ENCODE measurements at regions not wholly inside any gene's neighbourhood (a gene's known extent, or its start where the extent isn't known, plus 50 kb on each side); places are given as distances from the start of the nearest gene placed in this dataset.

- Histone ChIP-seq H3K4me1 (ENCODE audit: control insufficient read depth in 1 of 2, insufficient read depth in 2 of 2, low read depth in 1 of 2, low read length in 1 of 2) (no peaks in the 10 kb centered on the region), H2AFZ (ENCODE audit: low read depth) (no peak overlapping the region), H3K9ac (no peak overlapping the region), H3F3A (replicated peaks; ENCODE audit: insufficient read depth) (no peaks in the 10 kb centered on the region), H4K20me1 (ENCODE audit: insufficient read depth) (no peaks in the 10 kb centered on the region), H3K9me3 (no peaks in the 10 kb centered on the region), H3K4me2 (no peak overlapping the region), H3K79me2 (ENCODE audit: insufficient read depth) (no peaks in the 10 kb centered on the region), H3K4me3 (ENCODE audit: low read depth in 2 of 2, low read length in 1 of 2) (no peak overlapping the region), H3K27ac (ENCODE audit: low read depth in 2 of 2, low read length in 1 of 2) (no peak overlapping the region), H3K27me3 (ENCODE audit: insufficient read depth) (0 out of 2 replicates have a peak, but pooled peaks cover 9% of the 10 kb centered on the region), H3K9me2 (no peaks in the 10 kb centered on the region), H3K36me3 (replicated peaks in 1 of 2; ENCODE audit: control insufficient read depth in 1 of 2, insufficient read depth in 2 of 2, low read length in 1 of 2) (no peaks in the 10 kb centered on the region)
- CTCF ChIA-PET: no interaction called here
- TF ChIP-seq CHD2 (IDR thresholded peaks at IDR 0.05; ENCODE audit: low read length, partially characterized antibody) (no peak), ZBTB33 (IDR thresholded peaks at IDR 0.05; ENCODE audit: borderline replicate concordance, low read depth) (no peak), FOXJ3 (CRISPR knock-in tag; IDR thresholded peaks at IDR 0.05) (no peak), FOXM1 (IDR thresholded peaks at IDR 0.05; ENCODE audit: low read depth) (no peak), GABPA (IDR thresholded peaks at IDR 0.05; ENCODE audit: low read depth) (no peak), EP300 (IDR thresholded peaks at IDR 0.05; ENCODE audit: borderline replicate concordance in 1 of 2, low read depth in 1 of 2, low read length in 1 of 2) (no peak), USF1 (IDR thresholded peaks at IDR 0.05; ENCODE audit: borderline replicate concordance, low read depth) (no peak), JUND (IDR thresholded peaks at IDR 0.05) (no peak), NRF1 (IDR thresholded peaks at IDR 0.05; ENCODE audit: low read depth, low read length) (no peak)
- DNase-seq: no peak
- POLR2A ChIA-PET: no interaction called here
- 36% methylated on average over 2 of the region's 2 CpGs for whole genome bisulfite sequencing (ENCODE audit: low lambda C conversion rate)
Measured at GRCh38 chr5:30879887-30880286, 313.6 kb upstream of the CDH6 start.

GRCh38 chr5:30878746-30879145 is 314.7 kb upstream of the CDH6 start:
- POLR2A ChIA-PET: no interaction called here
- Histone ChIP-seq H3K36me3 (replicated peaks in 1 of 2; ENCODE audit: control insufficient read depth in 1 of 2, insufficient read depth in 2 of 2, low read length in 1 of 2) (no peaks in the 10 kb centered on the region), H3K27ac (ENCODE audit: low read depth in 2 of 2, low read length in 1 of 2) (no peak overlapping the region), H2AFZ (ENCODE audit: low read depth) (no peak overlapping the region), H3K79me2 (ENCODE audit: insufficient read depth) (no peaks in the 10 kb centered on the region), H3K27me3 (ENCODE audit: insufficient read depth) (0 out of 2 replicates have a peak, but pooled peaks cover 9% of the 10 kb centered on the region), H3F3A (replicated peaks; ENCODE audit: insufficient read depth) (no peaks in the 10 kb centered on the region), H3K4me2 (no peak overlapping the region), H3K9ac (no peak overlapping the region), H3K4me1 (ENCODE audit: control insufficient read depth in 1 of 2, insufficient read depth in 2 of 2, low read depth in 1 of 2, low read length in 1 of 2) (no peaks in the 10 kb centered on the region), H4K20me1 (ENCODE audit: insufficient read depth) (no peaks in the 10 kb centered on the region), H3K4me3 (ENCODE audit: low read depth in 2 of 2, low read length in 1 of 2) (no peak overlapping the region), H3K9me3 (no peaks in the 10 kb centered on the region), H3K9me2 (no peaks in the 10 kb centered on the region)
- CTCF ChIA-PET: no interaction called here
- 3% methylated on average over 1 of the region's 1 CpG for WGBS (ENCODE audit: low lambda C conversion rate)
- TF ChIP-seq MAX (IDR thresholded peaks at IDR 0.05; ENCODE audit: low read depth): no peak
- TF ChIP-seq EZH2phosphoT487 (IDR thresholded peaks at IDR 0.05; ENCODE audit: borderline replicate concordance, low read depth): no peak
- no peak for TF ChIP-seq PBX3 (IDR thresholded peaks at IDR 0.05)
- TF ChIP-seq MEF2A (IDR thresholded peaks at IDR 0.05; ENCODE audit: borderline replicate concordance, low read depth): no peak
- no peak for DNase-seq

Data from SK-N-SH (cell line).